DND-41 (cell line): ENCODE measurements at regions not wholly inside any gene's neighbourhood (a gene's known extent, or its start where the extent isn't known, plus 50 kb on each side); places are given as distances from the start of the nearest gene placed in this dataset.

Experiments
- ATAC-seq: fragments of 200-7000 bp; cut with Tn5 transposase; 3 replicates; pipeline ENCODE4 v1.9.1; 2021; ENCODE audit warnings: low read depth; ENCODE audit not compliant: insufficient read depth
- DNase-seq: peaks from one replicate; pipeline ENCODE4 v3.0.0-alpha.2; 2020
- H2AFZ ChIP-seq: 2 replicates; pipeline ENCODE4 v1.6.0; 2012; ENCODE audit warnings: low read depth, low read length
- H3K27ac ChIP-seq: 2 replicates; pipeline ENCODE4 v1.5.1; 2012; ENCODE audit warnings: low read length, inconsistent platforms
- H3K27me3 ChIP-seq: fragments of 200-600 bp; sonication (generic); 2 replicates; pipeline ENCODE4 v1.6.0; 2012; ENCODE audit warnings: low read length, mild to moderate bottlenecking, inconsistent platforms; ENCODE audit not compliant: insufficient read depth, poor library complexity
- H3K36me3 ChIP-seq: 2 replicates; pipeline ENCODE4 v1.5.1; 2012; ENCODE audit warnings: low read length, inconsistent platforms; ENCODE audit not compliant: insufficient read depth
- H3K4me1 ChIP-seq: 2 replicates; pipeline ENCODE4 v1.5.1; 2012; ENCODE audit warnings: mild to moderate bottlenecking, low read length; ENCODE audit not compliant: insufficient read depth
- H3K4me2 ChIP-seq: 2 replicates; pipeline ENCODE4 v1.6.0; 2012; ENCODE audit warnings: mild to moderate bottlenecking, moderate library complexity, low read length, inconsistent platforms; ENCODE audit not compliant: insufficient read depth
- H3K4me3 ChIP-seq, 2 experiments: fragments of 200-600 bp in 1 of 2; shearing (Covaris generic) in 1 of 2; 2 replicates each; pipeline ENCODE4 v1.5.1; 2012 to 2016; ENCODE audit warnings: inconsistent platforms in 2 of 2, low read length in 2 of 2, mild to moderate bottlenecking in 2 of 2, low read depth in 1 of 2, moderate library complexity in 1 of 2
- H3K79me2 ChIP-seq: 2 replicates; pipeline ENCODE4 v1.6.0; 2012; ENCODE audit warnings: low read length, inconsistent platforms; ENCODE audit not compliant: insufficient read depth
- H3K9ac ChIP-seq: 2 replicates; pipeline ENCODE4 v1.6.0; 2012; ENCODE audit warnings: low read depth, mild to moderate bottlenecking, inconsistent platforms, low read length, moderate library complexity
- H3K9me3 ChIP-seq: 2 replicates; pipeline ENCODE4 v1.5.1; 2012; ENCODE audit warnings: low read length, moderate library complexity, mild to moderate bottlenecking, inconsistent platforms; ENCODE audit not compliant: insufficient read depth, severe bottlenecking
- H4K20me1 ChIP-seq: 2 replicates; pipeline ENCODE4 v1.6.0; 2012; ENCODE audit warnings: low read length; ENCODE audit not compliant: insufficient read depth
- EZH2 ChIP-seq: IDR thresholded peaks from 3 replicates; pipeline ENCODE4 v1.6.1; 2012; ENCODE audit warnings: borderline replicate concordance, low read depth, mild to moderate bottlenecking, moderate library complexity, low read length, inconsistent platforms; ENCODE audit not compliant: severe bottlenecking
- TF ChIP-seq, protein P1 (sequence below): IDR thresholded peaks from 2 replicates; pipeline ENCODE4 v1.5.1; 2012; ENCODE audit warnings: borderline replicate concordance, low read length, moderate library complexity, mild to moderate bottlenecking; ENCODE audit not compliant: poor library complexity, severe bottlenecking; ENCODE audit errors: extremely low read depth

DNA sequence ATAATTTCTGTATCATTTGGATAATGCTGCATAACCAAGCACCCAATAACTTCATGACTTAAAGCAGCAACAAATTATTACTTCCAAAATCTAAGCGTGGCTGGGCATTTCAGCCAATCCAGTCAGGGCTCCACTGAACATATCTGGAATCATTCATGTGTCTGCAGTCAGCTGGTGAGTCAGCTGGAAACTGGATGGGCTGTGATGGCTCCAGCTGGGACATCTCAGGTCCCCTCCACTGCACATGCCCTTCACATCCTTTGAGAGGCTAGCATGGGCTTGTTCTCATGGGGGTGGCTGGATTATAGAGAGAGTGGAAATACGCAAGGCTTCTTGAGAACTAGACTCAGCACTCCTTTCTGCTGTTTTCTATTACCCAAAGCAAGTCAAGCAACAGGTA, 961.9 kb downstream of the DIAPH3 start:
- no peak for ATAC-seq

DNA sequence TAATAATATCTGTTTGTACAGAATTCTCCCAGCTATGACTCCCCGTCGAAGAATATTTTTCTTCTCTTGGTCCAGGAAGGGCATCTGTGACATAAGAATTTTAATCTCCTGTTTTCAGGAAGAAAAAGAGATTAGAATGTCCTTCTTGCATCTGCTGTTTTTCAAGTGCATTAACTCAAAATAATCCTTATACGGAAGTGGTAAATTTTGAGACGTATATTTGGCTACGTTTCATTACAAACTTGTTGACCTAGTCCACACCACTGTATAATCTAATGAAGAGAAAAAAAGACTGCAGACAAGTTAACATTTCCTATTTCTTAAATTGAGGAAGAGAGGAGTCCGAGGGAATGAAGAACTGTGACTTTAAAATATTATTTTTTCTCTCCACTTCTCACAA, 959.9 kb downstream of the DIAPH3 start:
- no peaks in the 10 kb centered on the region for H3K9me3 ChIP-seq
- H3K36me3 ChIP-seq: no peaks in the 10 kb centered on the region
- H3K4me3 ChIP-seq: no peak overlapping the region
- H4K20me1 ChIP-seq: no peaks in the 10 kb centered on the region
- ATAC-seq (no peak), DNase-seq (no peak)
- no peaks in the 10 kb centered on the region for H3K27me3 ChIP-seq
- no peak overlapping the region for H3K27ac ChIP-seq
- H3K4me2 ChIP-seq: no peak overlapping the region
- H3K9ac ChIP-seq: no peak overlapping the region
- TF ChIP-seq, protein P1, sequence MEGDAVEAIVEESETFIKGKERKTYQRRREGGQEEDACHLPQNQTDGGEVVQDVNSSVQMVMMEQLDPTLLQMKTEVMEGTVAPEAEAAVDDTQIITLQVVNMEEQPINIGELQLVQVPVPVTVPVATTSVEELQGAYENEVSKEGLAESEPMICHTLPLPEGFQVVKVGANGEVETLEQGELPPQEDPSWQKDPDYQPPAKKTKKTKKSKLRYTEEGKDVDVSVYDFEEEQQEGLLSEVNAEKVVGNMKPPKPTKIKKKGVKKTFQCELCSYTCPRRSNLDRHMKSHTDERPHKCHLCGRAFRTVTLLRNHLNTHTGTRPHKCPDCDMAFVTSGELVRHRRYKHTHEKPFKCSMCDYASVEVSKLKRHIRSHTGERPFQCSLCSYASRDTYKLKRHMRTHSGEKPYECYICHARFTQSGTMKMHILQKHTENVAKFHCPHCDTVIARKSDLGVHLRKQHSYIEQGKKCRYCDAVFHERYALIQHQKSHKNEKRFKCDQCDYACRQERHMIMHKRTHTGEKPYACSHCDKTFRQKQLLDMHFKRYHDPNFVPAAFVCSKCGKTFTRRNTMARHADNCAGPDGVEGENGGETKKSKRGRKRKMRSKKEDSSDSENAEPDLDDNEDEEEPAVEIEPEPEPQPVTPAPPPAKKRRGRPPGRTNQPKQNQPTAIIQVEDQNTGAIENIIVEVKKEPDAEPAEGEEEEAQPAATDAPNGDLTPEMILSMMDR: no peak
- no peak for TF ChIP-seq EZH2
- H3K4me1 ChIP-seq: no peaks in the 10 kb centered on the region
- no peaks in the 10 kb centered on the region for H3K79me2 ChIP-seq
- H2AFZ ChIP-seq: no peak overlapping the region

More for the DNA sequence above, 961.9 kb downstream of the DIAPH3 start:
- Histone ChIP-seq H3K27ac (no peak overlapping the region), H3K79me2 (no peaks in the 10 kb centered on the region), H3K4me3 (no peak overlapping the region), H3K27me3 (no peaks in the 10 kb centered on the region), H3K4me1 (no peaks in the 10 kb centered on the region), H3K9me3 (no peaks in the 10 kb centered on the region), H3K36me3 (no peaks in the 10 kb centered on the region), H3K9ac (no peak overlapping the region), H4K20me1 (no peaks in the 10 kb centered on the region), H2AFZ (no peak overlapping the region), H3K4me2 (no peak overlapping the region)
- TF ChIP-seq, protein P1: no peak
- TF ChIP-seq EZH2: no peak
- no peak for DNase-seq

DNA sequence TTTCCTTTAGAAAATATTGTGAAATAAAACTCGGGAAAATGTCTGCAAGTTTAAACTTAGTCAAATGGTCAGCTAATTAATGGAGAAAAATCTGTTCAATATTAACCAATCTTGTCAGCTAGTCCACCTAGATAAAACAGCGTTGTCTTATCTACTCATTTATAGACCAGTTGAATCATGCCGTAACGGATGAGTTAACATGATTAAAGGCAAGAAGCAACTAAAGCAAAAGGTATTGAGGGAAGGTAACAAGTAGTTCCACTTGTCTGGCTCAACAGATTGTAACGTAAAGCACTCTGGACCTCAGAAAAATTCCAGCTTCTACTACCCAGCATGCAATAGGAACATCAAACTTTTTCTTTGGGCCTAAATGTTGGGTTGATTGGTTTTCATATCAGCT, 958.2 kb downstream of the DIAPH3 start:
- no peak overlapping the region for H2AFZ ChIP-seq
- H4K20me1 ChIP-seq: no peaks in the 10 kb centered on the region
- H3K27me3 ChIP-seq: no peaks in the 10 kb centered on the region
- no peaks in the 10 kb centered on the region for H3K4me1 ChIP-seq
- H3K27ac ChIP-seq: no peak overlapping the region
- H3K9ac ChIP-seq: no peak overlapping the region
- no peaks in the 10 kb centered on the region for H3K9me3 ChIP-seq
- no peak overlapping the region for H3K4me3 ChIP-seq
- H3K79me2 ChIP-seq: no peaks in the 10 kb centered on the region
- H3K36me3 ChIP-seq: no peaks in the 10 kb centered on the region
- TF ChIP-seq EZH2: no peak
- TF ChIP-seq, protein P1: no peak
- DNase-seq: no peak
- H3K4me2 ChIP-seq: no peak overlapping the region
- no peak for ATAC-seq

DNA sequence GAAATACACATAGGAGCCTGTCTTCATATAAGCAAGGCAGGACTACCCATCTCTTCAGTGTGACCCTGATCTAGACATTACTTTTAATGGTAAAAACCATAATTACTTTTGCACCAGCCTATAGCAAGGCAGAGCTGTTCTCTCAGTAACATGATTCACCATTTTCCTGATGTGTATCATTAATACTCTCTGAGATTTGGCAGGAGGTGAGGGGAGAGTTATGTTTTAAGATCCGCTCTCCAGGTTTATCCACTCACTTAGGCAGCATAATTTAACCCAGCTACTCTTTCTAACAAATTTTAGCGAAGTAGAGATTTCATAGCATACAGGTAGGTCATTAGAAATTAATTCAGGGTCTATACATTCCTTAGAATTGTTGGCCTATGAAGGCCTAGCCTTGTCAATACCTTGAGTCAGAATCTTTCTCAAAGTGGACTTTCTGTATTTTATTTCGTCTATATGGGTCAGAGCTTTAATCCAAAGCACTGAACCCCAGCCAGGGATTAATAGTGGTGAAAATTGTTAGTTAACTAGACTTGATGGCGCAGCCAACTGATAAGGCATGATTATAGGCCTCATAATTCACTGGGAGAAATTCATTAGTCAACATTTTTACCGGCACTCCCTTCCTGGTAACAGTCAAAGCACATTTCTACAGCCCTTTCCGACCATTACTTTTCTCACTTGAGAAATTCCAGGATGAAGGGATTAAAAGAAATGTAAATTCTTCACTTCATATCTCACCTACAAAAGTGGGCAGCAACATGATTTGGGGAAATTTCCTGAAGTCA, 955.1 kb downstream of the DIAPH3 start:
- H4K20me1 ChIP-seq: no peaks in the 10 kb centered on the region
- H3K27me3 ChIP-seq: no peaks in the 10 kb centered on the region
- no peak overlapping the region for H3K27ac ChIP-seq
- no peaks in the 10 kb centered on the region for H3K36me3 ChIP-seq
- no peak for ATAC-seq
- H3K4me3 ChIP-seq: no peak overlapping the region
- H2AFZ ChIP-seq: no peak overlapping the region
- H3K9me3 ChIP-seq: no peaks in the 10 kb centered on the region
- H3K79me2 ChIP-seq: no peaks in the 10 kb centered on the region
- TF ChIP-seq, protein P1: no peak
- TF ChIP-seq EZH2: no peak
- H3K4me1 ChIP-seq: no peaks in the 10 kb centered on the region
- no peak for DNase-seq
- H3K4me2 ChIP-seq: no peak overlapping the region
- no peak overlapping the region for H3K9ac ChIP-seq
